NT2/D1 (cell line): ENCODE measurements at regions not wholly inside any gene's neighbourhood (a gene's known extent, or its start where the extent isn't known, plus 50 kb on each side); places are given as distances from the start of the nearest gene placed in this dataset.

ENCODE experiments used
- SUZ12 ChIP-seq: IDR thresholded peaks from 2 replicates; pipeline ENCODE4 v1.6.1; 2011; ENCODE audit not compliant: insufficient read length, insufficient read depth; ENCODE audit errors: extremely low read depth
- YY1 ChIP-seq: IDR thresholded peaks from 2 replicates; pipeline ENCODE4 v1.6.1; 2011; ENCODE audit not compliant: insufficient read length, insufficient read depth
- ZNF274 ChIP-seq: IDR thresholded peaks from 2 replicates; pipeline ENCODE4 v1.6.1; 2011; ENCODE audit warnings: mild to moderate bottlenecking, low read depth, low read length

DNA sequence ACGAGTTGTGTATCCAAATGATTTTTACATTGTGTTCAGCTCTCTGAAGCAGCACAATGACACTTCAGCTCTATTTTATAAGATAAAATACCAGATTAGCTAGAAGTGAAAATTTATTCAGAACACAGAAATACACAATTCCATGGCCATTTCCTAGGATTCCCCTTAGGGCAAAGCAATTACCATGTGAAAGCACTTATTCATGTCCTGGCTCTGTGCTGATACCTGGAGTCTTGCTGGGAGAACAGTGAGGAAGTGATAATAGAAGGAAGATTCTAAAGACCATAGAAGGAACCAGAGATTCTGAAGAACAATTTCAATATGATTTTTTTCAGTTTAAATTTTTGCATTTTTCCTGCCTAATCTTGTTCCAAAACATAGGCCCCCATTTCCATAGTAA is 657.4 kb upstream of the ZWINT start:
- no peak for TF ChIP-seq SUZ12
- TF ChIP-seq ZNF274, result no peak
- no peak for TF ChIP-seq YY1
